DMS114 treated with DMSO at 0.1 percent for 48 hours (cell line): ENCODE measurements at regions not wholly inside any gene's neighbourhood (a gene's known extent, or its start where the extent isn't known, plus 50 kb on each side); places are given as distances from the start of the nearest gene placed in this dataset.
"Not testable (repeated sequence)": the region's sequence is repeated elsewhere in the genome, so short reads cannot be mapped to it uniquely, and the experiment has no call there.

Source experiments
- DNase-seq: peaks from one replicate; lab custom pipeline; 2025; ENCODE audit not compliant: unreplicated experiment; lab: John Stamatoyannopoulos, UW

GRCh38 chr13:55788548-55788947 is 1352.2 kb upstream of the PRR20A start:
- no peak for DNase-seq

DNA sequence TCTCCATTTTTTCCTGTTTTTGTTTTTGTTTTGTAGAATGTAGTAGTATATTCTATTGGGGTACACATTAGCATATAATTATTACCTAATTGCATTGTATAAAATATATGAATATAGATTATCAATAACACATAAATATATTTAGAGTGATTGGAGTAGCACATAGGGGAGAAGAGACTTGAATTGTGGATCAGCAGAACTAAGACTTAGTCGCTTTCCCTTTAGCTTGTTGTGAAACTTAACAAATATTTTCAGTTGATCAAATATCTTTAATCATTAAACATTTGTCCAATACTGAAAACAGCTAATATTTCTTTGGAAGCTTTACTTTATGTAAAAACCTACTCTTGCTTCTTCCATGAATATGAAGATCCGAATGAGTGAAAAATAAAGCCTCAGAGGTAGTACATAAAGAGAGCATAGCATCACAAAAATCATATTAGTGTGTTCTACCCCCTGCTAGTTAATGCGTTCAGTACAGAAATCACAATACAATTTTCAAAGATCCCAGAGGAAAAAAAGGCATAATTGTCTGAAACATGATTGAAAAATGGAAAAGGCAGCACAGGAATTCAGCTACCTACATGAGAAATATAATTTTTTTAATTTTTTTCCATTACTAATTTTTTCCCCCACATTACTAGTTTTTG is 1348.0 kb upstream of the PRR20A start:
- DNase-seq = no peak

- no peak for DNase-seq
Measured at GRCh38 chr13:55815458-55816033, 1325.2 kb upstream of the PRR20A start.

DNA sequence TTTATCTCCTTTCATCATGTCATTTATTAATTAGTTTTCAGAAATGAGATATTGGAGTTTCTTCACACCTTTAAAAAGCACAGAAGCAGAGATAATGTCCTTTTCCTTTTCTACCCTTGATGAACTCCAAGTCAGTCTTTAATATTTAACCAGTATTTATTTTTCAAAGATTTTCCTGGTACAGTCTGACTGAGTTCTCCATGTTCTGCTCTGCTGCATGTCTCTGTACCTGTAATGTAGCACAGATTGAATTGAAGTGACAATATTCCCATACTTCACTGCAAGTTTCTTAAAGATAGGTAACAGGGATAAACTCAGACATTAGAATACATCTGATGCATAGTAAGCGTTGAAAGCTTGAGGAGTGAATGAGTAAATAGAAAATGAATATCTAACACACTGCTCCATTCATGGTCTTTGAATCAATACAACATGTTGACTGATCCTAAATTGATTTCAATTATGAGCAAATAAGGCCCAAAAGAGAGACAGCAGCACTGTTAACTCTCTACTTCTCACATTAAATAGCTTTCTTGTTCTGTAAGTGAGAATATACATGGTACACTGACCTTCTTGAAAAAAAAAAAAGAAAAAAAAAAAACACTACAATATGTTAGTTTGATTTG is 1323.6 kb upstream of the PRR20A start:
- DNase-seq = no peak

- DNase-seq = no peak
Measured at GRCh38 chr13:55820817-55821216, 1319.9 kb upstream of the PRR20A start.

GRCh38 chr13:55869648-55870047 is 1271.1 kb upstream of the PRR20A start:
- DNase-seq = no peak

GRCh38 chr13:55887561-55887960 is 1253.2 kb upstream of the PRR20A start:
- DNase-seq = no peak

DNA sequence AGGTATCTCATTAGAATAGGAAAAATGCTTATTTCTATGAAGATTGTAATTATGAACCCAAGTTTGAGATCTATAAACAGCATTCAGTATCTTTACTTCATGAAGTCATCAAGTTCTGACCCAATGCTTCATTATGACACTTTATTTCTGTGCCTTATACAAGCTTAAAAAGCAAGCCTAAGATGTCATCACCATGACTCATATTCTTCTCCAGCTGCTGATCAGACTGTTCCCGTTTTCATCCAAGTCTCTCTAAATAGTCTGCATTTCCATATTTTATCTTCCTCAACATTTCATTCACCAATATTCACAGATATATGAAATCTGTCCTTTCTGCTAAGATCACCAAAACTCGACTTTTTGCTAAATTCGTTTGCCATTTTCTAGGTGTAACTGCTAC is 1247.2 kb upstream of the PRR20A start:
- DNase-seq = no peak

DNA sequence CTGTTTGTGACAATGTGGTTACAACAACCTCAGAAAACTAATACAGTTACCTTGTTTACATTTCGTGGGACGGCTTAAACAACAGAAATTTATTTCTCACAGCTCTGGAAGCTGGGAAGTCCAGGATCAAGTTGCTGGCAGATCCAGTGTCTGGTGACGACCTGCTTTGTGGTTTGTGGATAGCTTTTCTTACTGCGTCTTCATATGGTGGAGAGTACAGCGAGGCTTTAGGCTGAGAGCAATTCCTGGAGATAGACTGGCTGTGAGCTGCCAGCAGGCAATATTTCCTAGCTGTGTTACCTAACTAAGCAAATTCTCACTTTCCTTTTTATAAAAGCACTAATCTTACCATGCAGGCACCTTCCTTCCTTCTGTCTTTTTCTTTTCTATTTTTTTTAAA is 1203.5 kb upstream of the PRR20A start:
- no peak for DNase-seq

DNA sequence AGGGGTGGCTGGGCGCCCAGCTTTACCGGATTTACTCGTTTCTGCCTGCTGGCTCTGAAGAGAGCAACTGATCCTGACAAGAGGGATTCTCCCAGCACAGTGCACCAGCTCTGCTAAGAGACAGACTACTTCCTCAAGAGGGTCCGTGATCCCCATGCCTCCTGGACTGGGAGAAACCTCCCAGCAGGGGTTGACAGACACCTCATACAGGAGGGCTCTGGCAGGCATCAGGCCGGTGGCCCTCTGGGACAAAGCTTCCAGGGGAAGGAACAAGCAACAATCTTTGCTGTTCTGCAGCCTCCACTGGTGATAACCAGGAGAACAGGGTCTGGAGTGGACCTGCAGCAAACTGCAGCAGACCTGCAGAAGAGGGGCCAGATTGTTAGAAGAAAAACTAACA is 1192.5 kb upstream of the PRR20A start:
- DNase-seq = no peak

- no peak for DNase-seq
Measured at GRCh38 chr13:55963934-55964333, 1176.8 kb upstream of the PRR20A start.

- DNase-seq = no peak
Measured at GRCh38 chr13:55967055-55967454, 1173.7 kb upstream of the PRR20A start.

DNA sequence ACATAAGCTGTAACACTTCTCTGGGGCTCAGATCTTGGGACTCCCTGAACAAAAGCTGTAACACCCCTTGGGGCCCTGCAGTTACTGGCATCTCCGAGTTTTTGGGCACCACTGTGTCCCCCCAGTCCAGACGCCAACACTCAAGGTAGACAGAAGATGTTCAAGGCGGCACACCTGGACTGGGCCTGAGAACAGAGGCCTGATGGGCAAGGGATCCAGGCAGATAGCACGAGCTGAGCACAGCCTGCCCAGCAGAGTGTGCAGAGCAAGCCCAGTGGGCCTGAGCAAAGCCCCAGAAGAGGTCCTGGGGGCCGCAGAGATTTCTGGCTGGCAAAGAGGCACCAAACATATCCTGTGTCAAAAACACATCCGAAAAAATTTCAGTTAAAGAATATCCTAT is 1163.3 kb upstream of the PRR20A start:
- DNase-seq = no peak

- no peak for DNase-seq
Measured at GRCh38 chr13:55981381-55981780, 1159.3 kb upstream of the PRR20A start.

DNA sequence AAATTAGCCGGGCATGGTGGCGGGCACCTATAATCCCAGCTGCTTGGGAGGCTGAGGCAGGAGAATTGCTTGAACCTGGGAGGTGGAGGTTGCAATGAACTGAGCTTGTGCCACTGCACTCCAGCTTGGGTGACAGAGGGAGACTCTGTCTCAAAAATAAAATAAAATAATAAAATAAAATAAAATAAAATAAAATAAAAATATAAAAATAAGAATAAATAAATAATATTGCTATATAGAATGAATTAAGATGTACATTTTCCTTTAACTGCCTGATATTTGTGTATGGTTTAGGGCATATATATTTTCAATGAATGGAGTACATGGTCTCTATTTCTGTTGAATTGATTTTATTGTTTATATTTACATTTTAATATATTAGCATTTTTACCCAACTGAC is 1156.7 kb upstream of the PRR20A start:
- DNase-seq = not testable (repeated sequence)

DNA sequence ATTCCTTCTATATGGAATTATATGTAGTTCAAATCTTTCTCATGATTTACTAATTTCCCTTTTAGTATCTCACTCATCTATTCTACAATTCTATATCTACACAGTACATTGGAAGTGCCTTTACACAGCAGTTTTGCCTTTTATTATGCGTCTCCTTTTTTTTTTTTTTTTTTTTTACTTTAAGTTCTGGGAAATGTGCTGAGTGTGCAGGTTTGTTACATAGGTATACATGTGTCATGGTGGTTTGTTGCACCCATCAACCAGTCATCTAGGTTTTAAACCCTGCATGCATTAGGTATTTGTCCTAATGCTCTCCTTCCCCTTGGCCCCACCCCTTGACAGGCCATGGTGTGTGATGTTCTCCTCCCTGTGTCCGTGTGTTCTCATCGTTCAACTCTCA is 1150.1 kb upstream of the PRR20A start:
- no peak for DNase-seq

DNA sequence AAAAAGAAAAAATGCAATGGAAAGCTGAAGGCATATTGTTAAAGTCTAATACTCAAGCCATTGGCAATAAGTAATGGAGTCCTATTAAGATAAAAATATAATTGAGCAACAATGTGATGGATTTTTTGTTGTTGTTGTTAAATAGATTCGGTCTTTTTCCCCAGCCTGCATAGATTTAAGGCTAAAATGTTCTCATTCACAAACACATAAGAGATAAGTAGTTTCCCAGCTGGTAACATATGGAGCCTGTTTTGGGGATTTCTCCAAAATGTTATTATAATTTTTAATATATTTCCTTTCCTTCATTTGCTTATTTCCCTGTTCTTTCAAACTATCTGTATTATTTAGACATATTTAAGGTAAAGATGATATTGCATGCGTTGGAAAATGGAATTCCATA is 1149.1 kb upstream of the PRR20A start:
- DNase-seq = no peak

- DNase-seq = no peak
Measured at GRCh38 chr13:55992145-55992544, 1148.6 kb upstream of the PRR20A start.

DNA sequence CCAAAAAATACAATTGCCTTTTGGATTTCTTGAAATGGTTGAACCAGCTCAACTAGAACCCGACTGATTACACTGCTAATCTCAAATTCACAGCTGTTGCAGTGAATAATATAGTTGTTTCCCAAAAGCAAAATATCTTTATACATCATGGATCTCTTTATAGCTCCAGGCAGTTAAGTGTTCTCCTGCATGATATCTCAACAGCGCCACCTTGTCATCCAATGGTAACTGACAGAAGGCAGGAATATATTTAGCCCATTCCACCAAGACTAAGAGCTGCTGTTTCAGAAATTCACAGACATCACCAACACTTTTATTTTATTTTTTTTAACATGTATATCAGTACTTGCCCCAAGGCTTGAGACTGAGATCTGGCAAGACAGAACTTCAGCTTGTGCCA is 1141.0 kb upstream of the PRR20A start:
- no peak for DNase-seq

DNA sequence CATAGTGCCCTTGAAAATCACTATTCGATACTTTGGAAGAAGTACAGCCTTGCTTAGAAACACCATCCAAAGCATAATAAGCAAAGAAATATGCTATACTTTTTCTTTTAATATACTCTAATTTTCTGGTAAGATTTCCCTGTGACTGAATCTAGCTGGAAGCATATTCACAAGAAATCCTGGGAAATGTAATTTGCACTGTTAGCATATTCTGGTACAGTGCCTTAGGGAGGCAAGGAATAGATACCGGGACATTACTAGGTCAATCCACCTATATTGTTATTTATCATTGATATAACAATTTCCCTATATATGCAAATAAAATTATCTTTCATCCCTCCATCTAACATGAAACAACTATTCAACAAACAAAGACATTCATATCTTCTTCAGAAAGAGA is 1131.3 kb upstream of the PRR20A start:
- DNase-seq = no peak

DNA sequence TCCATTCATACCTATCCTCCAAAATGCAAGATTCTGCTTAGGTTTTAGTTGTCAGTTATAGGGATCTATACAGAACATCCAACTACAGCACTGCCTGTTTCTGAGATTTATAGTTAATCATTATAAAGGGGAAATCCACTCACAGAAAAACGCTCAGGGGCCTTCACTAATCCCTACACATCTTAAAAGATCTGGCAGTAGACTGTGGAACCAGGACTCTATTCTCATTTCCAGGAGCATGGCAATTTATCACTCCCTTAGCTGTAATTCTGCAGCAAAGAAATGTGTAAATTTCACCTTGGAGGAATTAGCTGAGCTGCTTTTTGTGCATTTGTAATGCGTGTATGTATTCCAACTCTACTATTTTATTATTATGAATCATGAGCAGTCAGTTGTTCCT is 1128.1 kb upstream of the PRR20A start:
- DNase-seq = no peak

GRCh38 chr13:56015919-56016318 is 1124.8 kb upstream of the PRR20A start:
- no peak for DNase-seq

GRCh38 chr13:56019606-56020005 is 1121.1 kb upstream of the PRR20A start:
- no peak for DNase-seq
